ENCODE measurements at regions not wholly inside any gene's neighbourhood (a gene's known extent, or its start where the extent isn't known, plus 50 kb on each side); places are given as distances from the start of the nearest gene placed in this dataset.

DNA sequence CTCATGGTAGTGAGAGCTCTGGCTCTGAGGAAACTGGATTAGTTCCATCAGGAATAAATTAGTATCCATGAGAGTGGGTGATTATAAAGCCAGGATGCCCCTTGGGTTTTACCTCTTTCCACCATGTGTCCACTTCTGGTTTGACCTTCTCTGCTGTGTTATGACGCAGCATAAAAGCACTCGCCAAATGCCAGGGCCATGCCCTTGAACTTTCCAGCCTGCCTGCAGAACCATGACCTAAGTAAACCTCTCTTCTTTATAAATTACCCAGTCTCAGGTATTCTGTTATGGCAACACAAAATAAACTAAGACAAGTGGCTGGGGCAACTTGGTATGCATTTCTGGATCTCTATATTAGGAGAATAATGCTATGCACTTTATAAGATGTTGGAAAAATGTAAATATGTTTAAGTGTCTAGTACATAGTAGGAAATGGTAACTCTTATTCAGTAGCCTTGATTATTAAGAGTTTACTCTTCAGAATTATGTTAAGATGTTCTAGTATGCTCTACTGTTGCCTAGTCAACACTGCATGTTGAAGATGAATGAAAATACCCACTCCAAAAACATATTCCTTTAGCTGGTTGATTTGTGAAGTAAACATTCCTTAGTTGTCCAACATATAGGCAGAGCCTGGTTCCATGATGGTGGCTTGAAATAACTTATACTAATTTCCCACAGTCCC lies 455.6 kb upstream of the TMPO start:
- Mint-ChIP-seq H3K36me3 (ENCODE audit: low read depth) (no peaks in the 10 kb centered on the region), H3K4me3 (no peak overlapping the region), H3K4me1 (ENCODE audit: low read depth) (no peaks in the 10 kb centered on the region), H3K9me3 (ENCODE audit: insufficient read depth) (no peaks in the 10 kb centered on the region), H3K27ac (no peak overlapping the region), H3K27me3 (ENCODE audit: low read depth) (no peaks in the 10 kb centered on the region)
- ChIA-PET POLR2A (no interaction called here), CTCF (no interaction called here)
- ATAC-seq = no peak
- no peak for DNase-seq

- Mint-ChIP-seq H3K4me3 (no peak overlapping the region), H3K36me3 (ENCODE audit: low read depth) (no peaks in the 10 kb centered on the region), H3K27ac (no peak overlapping the region), H3K4me1 (ENCODE audit: low read depth) (no peaks in the 10 kb centered on the region), H3K9me3 (ENCODE audit: insufficient read depth) (no peaks in the 10 kb centered on the region), H3K27me3 (ENCODE audit: low read depth) (no peaks in the 10 kb centered on the region)
- no peak for ATAC-seq
- ChIA-PET POLR2A (no interaction called here), CTCF (no interaction called here)
- no peak for DNase-seq
Observed at GRCh38 chr12:98060411-98060810, 455.0 kb upstream of the TMPO start.

- DNase-seq = no peak
- Mint-ChIP-seq H3K27me3 (ENCODE audit: low read depth) (no peaks in the 10 kb centered on the region), H3K4me1 (ENCODE audit: low read depth) (no peaks in the 10 kb centered on the region), H3K27ac (no peak overlapping the region), H3K36me3 (ENCODE audit: low read depth) (no peaks in the 10 kb centered on the region), H3K4me3 (no peak overlapping the region), H3K9me3 (ENCODE audit: insufficient read depth) (no peaks in the 10 kb centered on the region)
- no peak for ATAC-seq
- ChIA-PET POLR2A (no interaction called here), CTCF (no interaction called here)
Observed at GRCh38 chr12:98062464-98063245, 452.7 kb upstream of the TMPO start.

DNA sequence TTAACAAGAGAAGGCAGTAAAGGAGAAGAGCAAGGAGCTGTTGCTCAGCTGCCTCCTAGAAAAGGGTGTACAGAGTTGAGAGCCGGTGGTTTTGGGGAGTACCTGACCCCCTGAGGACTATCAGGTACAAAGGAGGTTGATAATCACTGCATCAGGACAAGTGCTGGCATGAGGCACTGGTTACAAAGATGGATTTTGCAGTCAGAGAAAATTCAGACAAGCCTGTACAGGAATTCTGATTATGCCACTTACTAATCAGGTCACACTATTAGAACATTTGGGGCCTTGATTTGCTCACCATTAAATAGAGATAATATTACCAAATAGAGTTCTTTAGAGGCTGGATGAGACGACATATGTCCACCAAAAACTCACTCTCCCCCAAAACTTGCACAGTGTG lies 450.9 kb upstream of the TMPO start:
- ATAC-seq (no peak), DNase-seq (no peak)
- Mint-ChIP-seq H3K27ac (no peak overlapping the region), H3K36me3 (ENCODE audit: low read depth) (no peaks in the 10 kb centered on the region), H3K4me3 (no peak overlapping the region), H3K4me1 (ENCODE audit: low read depth) (no peaks in the 10 kb centered on the region), H3K9me3 (ENCODE audit: insufficient read depth) (no peaks in the 10 kb centered on the region), H3K27me3 (ENCODE audit: low read depth) (no peaks in the 10 kb centered on the region)
- ChIA-PET POLR2A (interaction anchor here (0.6 kb wide), 1 partner anchor 10 kb away, joined by 3 read pairs; no protein-coding TSS in a partner anchor), CTCF (no interaction called here)

GRCh38 chr12:98067795-98068194 lies 447.6 kb upstream of the TMPO start:
- H3K27me3 Mint-ChIP-seq (ENCODE audit: low read depth) = no peaks in the 10 kb centered on the region
- no peak overlapping the region for H3K27ac Mint-ChIP-seq
- DNase-seq (no peak), ATAC-seq (no peak)
- H3K9me3 Mint-ChIP-seq (ENCODE audit: insufficient read depth) = no peaks in the 10 kb centered on the region
- CTCF ChIA-PET = no interaction called here
- no peak overlapping the region for H3K4me3 Mint-ChIP-seq
- H3K36me3 Mint-ChIP-seq (ENCODE audit: low read depth) = no peaks in the 10 kb centered on the region
- POLR2A ChIA-PET = no interaction called here
- no peaks in the 10 kb centered on the region for H3K4me1 Mint-ChIP-seq (ENCODE audit: low read depth)

- Mint-ChIP-seq H3K27me3 (ENCODE audit: low read depth) (no peaks in the 10 kb centered on the region), H3K27ac (no peak overlapping the region), H3K4me1 (ENCODE audit: low read depth) (no peaks in the 10 kb centered on the region), H3K36me3 (ENCODE audit: low read depth) (no peaks in the 10 kb centered on the region), H3K9me3 (ENCODE audit: insufficient read depth) (no peaks in the 10 kb centered on the region), H3K4me3 (no peak overlapping the region)
- POLR2A ChIA-PET = interaction anchor here (0.8 kb wide), 1 partner anchor 72 kb away, joined by 3 read pairs; no protein-coding TSS in a partner anchor
- DNase-seq (no peak), ATAC-seq (no peak)
- CTCF ChIA-PET = no interaction called here
Observed at GRCh38 chr12:98073610-98074009, 441.8 kb upstream of the TMPO start.

DNA sequence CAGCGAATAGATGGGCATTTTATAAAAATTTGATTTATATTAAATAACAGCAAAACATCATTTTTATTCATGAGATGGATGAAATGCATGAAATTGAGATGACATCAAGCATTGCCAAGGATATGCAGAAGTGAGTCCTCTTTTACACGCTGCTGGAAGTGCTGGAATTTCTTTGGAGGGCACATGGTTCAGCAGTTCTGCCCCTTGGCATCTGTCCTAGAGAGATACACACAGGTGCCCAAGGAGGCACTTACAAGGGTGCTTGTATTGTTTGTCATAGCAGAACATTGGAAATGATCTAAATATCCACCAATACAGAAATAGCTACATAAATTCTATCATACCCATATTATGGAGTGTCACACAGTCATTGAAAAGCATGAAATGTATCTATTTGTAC lies 441.1 kb upstream of the TMPO start:
- ChIA-PET CTCF (no interaction called here), POLR2A (no interaction called here)
- no peak overlapping the region for H3K27ac Mint-ChIP-seq
- no peak for ATAC-seq
- no peaks in the 10 kb centered on the region for H3K36me3 Mint-ChIP-seq (ENCODE audit: low read depth)
- no peaks in the 10 kb centered on the region for H3K4me1 Mint-ChIP-seq (ENCODE audit: low read depth)
- no peak overlapping the region for H3K4me3 Mint-ChIP-seq
- H3K27me3 Mint-ChIP-seq (ENCODE audit: low read depth) = no peaks in the 10 kb centered on the region
- no peak for DNase-seq
- H3K9me3 Mint-ChIP-seq (ENCODE audit: insufficient read depth) = no peaks in the 10 kb centered on the region

DNA sequence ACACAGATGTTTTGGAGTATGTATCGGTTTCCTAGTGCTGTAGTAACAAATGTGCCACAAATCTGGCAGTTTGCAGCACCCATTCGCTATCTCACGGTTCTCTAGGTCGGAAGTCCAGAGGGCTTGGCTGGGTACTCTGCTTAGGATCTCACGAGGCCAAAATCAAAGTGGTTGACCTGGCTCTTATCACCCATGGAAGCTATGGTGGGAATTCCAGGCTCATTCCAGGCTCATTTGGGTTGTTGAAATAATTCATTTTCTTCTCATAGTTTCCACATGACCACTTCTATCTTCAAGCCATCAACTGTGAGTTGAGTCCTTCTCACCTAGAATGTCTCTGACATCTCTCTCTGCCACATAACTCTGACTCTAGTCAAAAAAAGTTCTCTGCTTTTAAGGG lies 431.0 kb upstream of the TMPO start:
- Mint-ChIP-seq H3K27ac (no peak overlapping the region), H3K4me1 (ENCODE audit: low read depth) (no peaks in the 10 kb centered on the region), H3K27me3 (ENCODE audit: low read depth) (no peaks in the 10 kb centered on the region), H3K36me3 (ENCODE audit: low read depth) (no peaks in the 10 kb centered on the region), H3K4me3 (no peak overlapping the region), H3K9me3 (ENCODE audit: insufficient read depth) (no peaks in the 10 kb centered on the region)
- DNase-seq (no peak), ATAC-seq (no peak)
- ChIA-PET POLR2A (no interaction called here), CTCF (no interaction called here)

- CTCF ChIA-PET = no interaction called here
- DNase-seq = no peak
- POLR2A ChIA-PET = no interaction called here
- no peaks in the 10 kb centered on the region for H3K9me3 Mint-ChIP-seq (ENCODE audit: insufficient read depth)
- no peaks in the 10 kb centered on the region for H3K4me1 Mint-ChIP-seq (ENCODE audit: low read depth)
- H3K36me3 Mint-ChIP-seq (ENCODE audit: low read depth) = no peaks in the 10 kb centered on the region
- H3K4me3 Mint-ChIP-seq = no peak overlapping the region
- H3K27me3 Mint-ChIP-seq (ENCODE audit: low read depth) = no peaks in the 10 kb centered on the region
- no peak for ATAC-seq
- no peak overlapping the region for H3K27ac Mint-ChIP-seq
Observed at GRCh38 chr12:98085046-98085755, 430.2 kb upstream of the TMPO start.

- ChIA-PET CTCF (no interaction called here), POLR2A (no interaction called here)
- H3K4me3 Mint-ChIP-seq = no peak overlapping the region
- H3K36me3 Mint-ChIP-seq (ENCODE audit: low read depth) = no peaks in the 10 kb centered on the region
- H3K9me3 Mint-ChIP-seq (ENCODE audit: insufficient read depth) = no peaks in the 10 kb centered on the region
- H3K27ac Mint-ChIP-seq = no peak overlapping the region
- H3K27me3 Mint-ChIP-seq (ENCODE audit: low read depth) = no peaks in the 10 kb centered on the region
- ATAC-seq (no peak), DNase-seq (no peak)
- H3K4me1 Mint-ChIP-seq (ENCODE audit: low read depth) = no peaks in the 10 kb centered on the region
Observed at GRCh38 chr12:98090731-98091130, 424.7 kb upstream of the TMPO start.

DNA sequence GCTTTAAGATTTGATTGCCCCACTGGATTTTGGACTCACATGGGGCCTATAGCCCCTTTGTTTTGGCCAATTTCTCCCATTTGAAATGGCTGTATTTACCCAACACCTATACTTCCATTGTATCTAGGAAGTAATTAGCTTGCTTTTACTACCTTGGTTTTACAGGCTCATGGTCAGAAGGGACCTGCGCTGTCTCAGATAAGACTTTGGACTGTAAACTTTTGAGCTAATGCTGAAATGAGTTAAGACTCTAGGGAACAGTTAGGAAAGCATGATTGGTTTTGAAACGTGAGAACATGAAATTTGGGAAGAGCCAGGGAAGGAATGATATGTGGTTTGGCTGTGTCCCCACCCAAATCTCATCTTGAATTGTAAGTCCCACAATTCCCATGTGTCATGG lies 419.0 kb upstream of the TMPO start:
- POLR2A ChIA-PET = no interaction called here
- CTCF ChIA-PET = no interaction called here
- H3K27me3 Mint-ChIP-seq (ENCODE audit: low read depth) = no peaks in the 10 kb centered on the region
- ATAC-seq (no peak), DNase-seq (no peak)
- H3K9me3 Mint-ChIP-seq (ENCODE audit: insufficient read depth) = no peaks in the 10 kb centered on the region
- H3K4me1 Mint-ChIP-seq (ENCODE audit: low read depth) = no peaks in the 10 kb centered on the region
- H3K27ac Mint-ChIP-seq = no peak overlapping the region
- H3K36me3 Mint-ChIP-seq (ENCODE audit: low read depth) = no peaks in the 10 kb centered on the region
- H3K4me3 Mint-ChIP-seq = no peak overlapping the region

- no peaks in the 10 kb centered on the region for H3K27me3 Mint-ChIP-seq (ENCODE audit: low read depth)
- no peak overlapping the region for H3K4me3 Mint-ChIP-seq
- CTCF ChIA-PET = no interaction called here
- DNase-seq (no peak), ATAC-seq (no peak)
- H3K4me1 Mint-ChIP-seq (ENCODE audit: low read depth) = no peaks in the 10 kb centered on the region
- H3K9me3 Mint-ChIP-seq (ENCODE audit: insufficient read depth) = no peaks in the 10 kb centered on the region
- POLR2A ChIA-PET = no interaction called here
- H3K27ac Mint-ChIP-seq = no peak overlapping the region
- no peaks in the 10 kb centered on the region for H3K36me3 Mint-ChIP-seq (ENCODE audit: low read depth)
Observed at GRCh38 chr12:98106031-98106683, 409.2 kb upstream of the TMPO start.
